ENCODE measurements at regions not wholly inside any gene's neighbourhood (a gene's known extent, or its start where the extent isn't known, plus 50 kb on each side); places are given as distances from the start of the nearest gene placed in this dataset.

- TF ChIP-seq TOX (CRISPR knock-in tag; IDR thresholded peaks at IDR 0.05; ENCODE audit: borderline replicate concordance) (no peak), RARB (CRISPR knock-in tag; IDR thresholded peaks at IDR 0.05) (no peak), PATZ1 (CRISPR knock-in tag; IDR thresholded peaks at IDR 0.05; ENCODE audit: borderline replicate concordance) (no peak), ZC3H10 (CRISPR knock-in tag; IDR thresholded peaks at IDR 0.05) (no peak), ZNF8 (CRISPR knock-in tag; IDR thresholded peaks at IDR 0.05) (no peak), BACH2 (CRISPR knock-in tag; IDR thresholded peaks at IDR 0.05; ENCODE audit: borderline replicate concordance) (no peak), CSDC2 (CRISPR knock-in tag; IDR thresholded peaks at IDR 0.05) (no peak), CREB5 (CRISPR knock-in tag; IDR thresholded peaks at IDR 0.05; ENCODE audit: low read depth) (no peak), ISL1 (CRISPR knock-in tag; IDR thresholded peaks at IDR 0.05) (no peak), TCF4 (CRISPR knock-in tag; IDR thresholded peaks at IDR 0.05; ENCODE audit: borderline replicate concordance) (no peak), OSR1 (CRISPR knock-in tag; IDR thresholded peaks at IDR 0.05) (no peak), ESRRG (CRISPR knock-in tag; IDR thresholded peaks at IDR 0.05) (no peak), ARNTL (CRISPR knock-in tag; IDR thresholded peaks at IDR 0.05; ENCODE audit: borderline replicate concordance, low read depth) (no peak), ZFP3 (CRISPR knock-in tag; IDR thresholded peaks at IDR 0.05) (no peak)
Observed at GRCh38 chr22:27585141-27585540, 216.4 kb downstream of the MN1 start.
